IMR-90 (cell line): ENCODE measurements at regions not wholly inside any gene's neighbourhood (a gene's known extent, or its start where the extent isn't known, plus 50 kb on each side); places are given as distances from the start of the nearest gene placed in this dataset.
"Not testable (repeated sequence)": the region's sequence is repeated elsewhere in the genome, so short reads cannot be mapped to it uniquely, and the experiment has no call there.

ENCODE experiments used
- ATAC-seq: fragments of 200-7000 bp; cut with Tn5 transposase; 2 replicates; pipeline ENCODE4 v1.9.1; 2020; ENCODE audit warnings: low read depth, mild to moderate bottlenecking, moderate library complexity
- BruUV-seq: library from RNA; stranded (reverse); fragments of 400-500 nt; replicated peaks from 2 replicates; lab custom pipeline; 2021; lab: Mats Ljungman, UMichigan
- CTCF ChIA-PET: fragments of 300-600 bp; formaldehyde crosslinking; extraction: SDS; loops from one replicate; lab custom pipeline; 2021; ENCODE audit warnings: antibody characterized with exemption; lab: Yijun Ruan, JAX
- POLR2A ChIA-PET: fragments of 300-600 bp; sonication (Branson Sonifier 250); formaldehyde crosslinking; loops from one replicate; lab custom pipeline; 2022; ENCODE audit warnings: antibody characterized with exemption; ENCODE audit not compliant: unreplicated experiment; lab: Charles Lee
- DNase-seq: peaks from one replicate; pipeline ENCODE4 v3.0.0; 2013
- H2AFZ ChIP-seq: replicated peaks from 2 replicates; pipeline ENCODE3; 2013; ENCODE audit warnings: low read length, mild to moderate bottlenecking; ENCODE audit not compliant: poor library complexity
- H2AK5ac ChIP-seq: 2 replicates; pipeline ENCODE4 v1.6.1; 2013; ENCODE audit warnings: low read depth, low read length, inconsistent platforms
- H2AK9ac ChIP-seq: replicated peaks from 2 replicates; pipeline ENCODE3; 2013; ENCODE audit warnings: mild to moderate bottlenecking, low read depth, low read length, moderate library complexity; ENCODE audit not compliant: poor library complexity
- H2BK120ac ChIP-seq: 2 replicates; pipeline ENCODE4 v1.6.1; 2013; ENCODE audit warnings: low read depth, low read length, inconsistent platforms
- H2BK15ac ChIP-seq: 3 replicates; pipeline ENCODE4 v1.6.1; 2013; ENCODE audit warnings: low read depth, low read length, inconsistent platforms
- H2BK20ac ChIP-seq: 2 replicates; pipeline ENCODE4 v1.6.1; 2013; ENCODE audit warnings: low read depth, mild to moderate bottlenecking, inconsistent platforms, low read length, moderate library complexity
- H2BK5ac ChIP-seq: 2 replicates; pipeline ENCODE4 v1.6.1; 2013; ENCODE audit warnings: mild to moderate bottlenecking, low read depth, low read length, inconsistent platforms; ENCODE audit not compliant: poor library complexity, severe bottlenecking
- H3K14ac ChIP-seq: replicated peaks from 2 replicates; pipeline ENCODE4 v1.6.1; 2013; ENCODE audit warnings: low read depth, low read length, inconsistent platforms
- H3K18ac ChIP-seq: 2 replicates; pipeline ENCODE4 v1.6.1; 2013; ENCODE audit warnings: low read depth, low read length, control low read depth
- H3K23ac ChIP-seq: 2 replicates; pipeline ENCODE4 v1.6.1; 2013; ENCODE audit warnings: low read depth, low read length, inconsistent platforms
- H3K27ac ChIP-seq: 2 replicates; pipeline ENCODE4 v1.5.1; 2013; ENCODE audit warnings: mild to moderate bottlenecking, control low read depth, low read length; ENCODE audit not compliant: insufficient read depth
- H3K27me3 ChIP-seq: 2 replicates; pipeline ENCODE4 v1.6.1; 2013; ENCODE audit warnings: low read length; ENCODE audit not compliant: control insufficient read depth, insufficient read depth
- H3K36me3 ChIP-seq: 2 replicates; pipeline ENCODE4 v1.6.1; 2013; ENCODE audit warnings: low read length, mixed read lengths; ENCODE audit not compliant: control insufficient read depth, insufficient read depth
- H3K4ac ChIP-seq: 2 replicates; pipeline ENCODE4 v1.6.1; 2013; ENCODE audit warnings: low read depth, low read length, inconsistent platforms
- H3K4me1 ChIP-seq: 2 replicates; pipeline ENCODE4 v1.6.1; 2013; ENCODE audit warnings: low read length, mixed read lengths; ENCODE audit not compliant: control insufficient read depth, insufficient read depth
- H3K4me2 ChIP-seq: 2 replicates; pipeline ENCODE4 v1.6.1; 2013; ENCODE audit warnings: low read depth, mild to moderate bottlenecking, control low read depth, low read length, moderate library complexity
- H3K4me3 ChIP-seq: 2 replicates; pipeline ENCODE4 v1.5.1; 2013; ENCODE audit warnings: low read depth, mild to moderate bottlenecking, control low read depth, low read length, moderate library complexity; ENCODE audit not compliant: insufficient read depth
- H3K56ac ChIP-seq: 2 replicates; pipeline ENCODE4 v1.6.1; 2013; ENCODE audit warnings: low read length, inconsistent platforms; ENCODE audit not compliant: insufficient read depth; ENCODE audit errors: extremely low read depth
- H3K79me1 ChIP-seq, 2 experiments: 2 replicates each; pipeline ENCODE4 v1.6.1; 2013; ENCODE audit warnings: low read length in 2 of 2, inconsistent platforms in 1 of 2, low read depth in 1 of 2
- H3K9ac ChIP-seq: 2 replicates; pipeline ENCODE4 v1.6.1; 2013; ENCODE audit warnings: low read depth, low read length, control low read depth
- H3K9me1 ChIP-seq: 2 replicates; pipeline ENCODE4 v1.6.1; 2013; ENCODE audit warnings: low read length, inconsistent platforms; ENCODE audit not compliant: insufficient read depth
- H3K9me3 ChIP-seq: 2 replicates; pipeline ENCODE4 v1.6.1; 2013; ENCODE audit warnings: low read length; ENCODE audit not compliant: control insufficient read depth, insufficient read depth
- H4K20me1 ChIP-seq: 2 replicates; pipeline ENCODE4 v1.6.1; 2013; ENCODE audit warnings: low read length, inconsistent platforms; ENCODE audit not compliant: insufficient read depth
- H4K5ac ChIP-seq: 2 replicates; pipeline ENCODE4 v1.6.1; 2013; ENCODE audit warnings: mild to moderate bottlenecking, low read depth, low read length, control low read depth
- H4K8ac ChIP-seq, 2 experiments: 2 replicates each; pipeline ENCODE4 v1.6.1; 2013; ENCODE audit warnings: low read depth in 2 of 2, low read length in 2 of 2, control low read depth in 1 of 2, inconsistent platforms in 1 of 2
- H4K91ac ChIP-seq: 2 replicates; pipeline ENCODE4 v1.6.1; 2013; ENCODE audit warnings: low read depth, low read length, inconsistent platforms; ENCODE audit not compliant: insufficient read depth
- WGBS, 2 experiments: methylation state at CpG; one replicate each; pipeline versions ENCODE4 v1.1.5 to v1.1.7; 2013; ENCODE audit warnings: missing lambda C conversion rate in 2 of 2; ENCODE audit not compliant: insufficient read length in 1 of 2; ENCODE audit errors: extremely low coverage in 2 of 2; 5-methylcytosine and 5-hydroxymethylcytosine counted together
- dilution Hi-C: fragments of 300-500 bp; cut with HindIII; formaldehyde crosslinking; loops from one replicate; pipeline ENCODE4 v1.14.3; 2018; ENCODE audit warnings: low sequenced_read_pairs; ENCODE audit not compliant: unreplicated experiment
- in situ Hi-C: fragments of 300-500 bp; cut with MboI; formaldehyde crosslinking; loops from 3 replicates; pipeline ENCODE4 v1.14.3; 2019; ENCODE audit warnings: low sequenced_read_pairs, inconsistent platforms, mixed read lengths
- intact Hi-C: fragments of 100-400 bp; cut with micrococcal nuclease; formaldehyde crosslinking; loops from 2 replicates; pipeline ENCODE4 v1.10.0; 2022

DNA sequence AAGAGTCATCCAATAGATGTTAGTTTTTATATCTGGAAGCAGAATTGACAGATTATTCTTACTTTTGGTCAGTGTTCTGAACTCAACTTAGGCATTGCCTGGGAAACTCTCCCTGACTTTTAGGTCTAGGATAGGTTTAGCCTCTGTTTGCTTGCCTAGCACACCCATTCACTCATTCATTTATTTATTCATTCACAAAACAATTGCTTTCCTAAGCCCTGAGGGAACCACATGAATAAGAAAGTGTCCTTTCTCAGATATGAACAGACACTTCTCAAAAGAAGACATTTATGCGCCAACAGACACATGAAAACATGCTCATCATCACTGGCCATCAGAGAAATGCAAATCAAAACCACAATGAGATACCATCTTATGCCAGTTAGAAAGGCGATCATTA, 117.4 kb downstream of the ADSS2 start:
- no CpG with 5 or more reads among the region's 2 CpGs for WGBS, 2 experiments
- H4K91ac ChIP-seq, H3K56ac ChIP-seq, H3K9ac ChIP-seq, H3K27me3 ChIP-seq, dilution Hi-C loops, H3K36me3 ChIP-seq, H3K14ac ChIP-seq, BruUV-seq, POLR2A ChIA-PET, H2BK15ac ChIP-seq, intact Hi-C loops, H2AK5ac ChIP-seq, H3K4me2 ChIP-seq, H3K9me3 ChIP-seq, H3K4me1 ChIP-seq, H2BK5ac ChIP-seq, H3K27ac ChIP-seq, H3K4me3 ChIP-seq, CTCF ChIA-PET, H2AK9ac ChIP-seq, H2BK20ac ChIP-seq, DNase-seq, H3K79me1 ChIP-seq, H3K23ac ChIP-seq, H4K5ac ChIP-seq, H3K18ac ChIP-seq, H2BK120ac ChIP-seq, ATAC-seq, H4K20me1 ChIP-seq, H3K4ac ChIP-seq, H4K8ac ChIP-seq, in situ Hi-C loops, H2AFZ ChIP-seq, H3K9me1 ChIP-seq: not testable (repeated sequence)

DNA sequence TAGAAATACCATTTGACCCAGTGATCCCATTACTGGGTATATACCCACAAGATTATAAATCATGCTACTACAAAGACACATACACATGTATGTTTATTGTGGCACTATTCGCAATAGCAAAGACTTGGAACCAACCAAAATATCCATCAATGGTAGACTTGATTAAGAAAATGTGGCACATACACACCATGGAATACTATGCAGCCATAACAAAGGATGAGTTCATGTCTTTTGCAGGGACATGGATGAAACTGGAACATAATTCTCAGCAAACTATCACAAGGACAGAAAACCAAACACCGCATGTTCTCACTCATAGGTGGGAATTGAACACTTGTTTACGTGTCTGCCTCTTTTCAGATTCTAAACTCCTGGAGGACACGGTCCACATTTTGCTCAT, 116.9 kb downstream of the ADSS2 start:
- H2BK15ac ChIP-seq, DNase-seq, H2BK120ac ChIP-seq, POLR2A ChIA-PET, H3K27me3 ChIP-seq, ATAC-seq, in situ Hi-C loops, CTCF ChIA-PET, H2BK5ac ChIP-seq, BruUV-seq, H3K4me1 ChIP-seq, H4K5ac ChIP-seq, H3K4ac ChIP-seq, H3K9me3 ChIP-seq, H4K91ac ChIP-seq, H3K79me1 ChIP-seq, intact Hi-C loops, H3K9ac ChIP-seq, H2AK9ac ChIP-seq, H4K20me1 ChIP-seq, H2AK5ac ChIP-seq, H3K56ac ChIP-seq, dilution Hi-C loops, H3K23ac ChIP-seq, H3K9me1 ChIP-seq, H3K4me3 ChIP-seq, H3K18ac ChIP-seq, H3K27ac ChIP-seq, H2AFZ ChIP-seq, H2BK20ac ChIP-seq, H4K8ac ChIP-seq, H3K36me3 ChIP-seq, H3K4me2 ChIP-seq, H3K14ac ChIP-seq: not testable (repeated sequence)
- no CpG with 5 or more reads among the region's 4 CpGs for WGBS, 2 experiments
